CD4-positive, alpha-beta T cell treated with Interleukin-4 for 1 hour (primary cell): ENCODE measurements at regions not wholly inside any gene's neighbourhood (a gene's known extent, or its start where the extent isn't known, plus 50 kb on each side); places are given as distances from the start of the nearest gene placed in this dataset.

Source experiments
- DNase-seq, 2 donors: peaks; one replicate each; pipeline ENCODE4 v3.0.0-alpha.2; 2020 to 2022

GRCh38 chr9:115169003-115169402, 51.0 kb upstream of the TNC start:
- no peak for DNase-seq

- DNase-seq, result no peak
These were observed 52.6 kb upstream of the TNC start for GRCh38 chr9:115170358-115171073.

GRCh38 chr9:115171921-115172388, 54.0 kb upstream of the TNC start:
- DNase-seq, result no peak

- no peak for DNase-seq
These were observed 64.3 kb upstream of the TNC start for GRCh38 chr9:115182264-115182663.

- DNase-seq, result no peak
These were observed 65.5 kb upstream of the TNC start for GRCh38 chr9:115183436-115183835.

GRCh38 chr9:115189686-115190085, 71.7 kb upstream of the TNC start:
- no peak for DNase-seq

- no peak for DNase-seq
These were observed 73.7 kb upstream of the TNC start for GRCh38 chr9:115191667-115192066.

GRCh38 chr9:115192280-115192679, 74.3 kb upstream of the TNC start:
- DNase-seq, result no peak

- no peak for DNase-seq
These were observed 75.0 kb upstream of the TNC start for GRCh38 chr9:115192835-115193525.

GRCh38 chr9:115193777-115194176, 75.8 kb upstream of the TNC start:
- no peak for DNase-seq

GRCh38 chr9:115194216-115194615, 76.3 kb upstream of the TNC start:
- no peak for DNase-seq

- no peak for DNase-seq
These were observed 78.0 kb upstream of the TNC start for GRCh38 chr9:115195912-115196311.

GRCh38 chr9:115196919-115197318, 79.0 kb upstream of the TNC start:
- DNase-seq, result no peak

GRCh38 chr9:115198001-115198400, 80.0 kb upstream of the TNC start:
- DNase-seq, result no peak

GRCh38 chr9:115200711-115201505, 83.0 kb upstream of the TNC start:
- DNase-seq, result no peak

- DNase-seq, result no peak
These were observed 84.2 kb upstream of the TNC start for GRCh38 chr9:115202181-115202580.

GRCh38 chr9:115202960-115203751, 85.2 kb upstream of the TNC start:
- no peak for DNase-seq

- no peak for DNase-seq
These were observed 87.0 kb upstream of the TNC start for GRCh38 chr9:115204904-115205453.

- no peak for DNase-seq
These were observed 89.3 kb upstream of the TNC start for GRCh38 chr9:115207003-115207836.

GRCh38 chr9:115208501-115208900, 90.5 kb upstream of the TNC start:
- DNase-seq, result no peak

GRCh38 chr9:115209601-115210306, 91.8 kb upstream of the TNC start:
- DNase-seq, result no peak
